IMR-90 (cell line): ENCODE measurements at regions not wholly inside any gene's neighbourhood (a gene's known extent, or its start where the extent isn't known, plus 50 kb on each side); places are given as distances from the start of the nearest gene placed in this dataset.

Experiments
- ATAC-seq: fragments of 200-7000 bp; cut with Tn5 transposase; 2 replicates; pipeline ENCODE4 v1.9.1; 2020; ENCODE audit warnings: low read depth, mild to moderate bottlenecking, moderate library complexity
- BruUV-seq: library from RNA; stranded (reverse); fragments of 400-500 nt; replicated peaks from 2 replicates; lab custom pipeline; 2021; lab: Mats Ljungman, UMichigan
- CTCF ChIA-PET: fragments of 300-600 bp; formaldehyde crosslinking; extraction: SDS; loops from one replicate; lab custom pipeline; 2021; ENCODE audit warnings: antibody characterized with exemption; lab: Yijun Ruan, JAX
- POLR2A ChIA-PET: fragments of 300-600 bp; sonication (Branson Sonifier 250); formaldehyde crosslinking; loops from one replicate; lab custom pipeline; 2022; ENCODE audit warnings: antibody characterized with exemption; ENCODE audit not compliant: unreplicated experiment; lab: Charles Lee
- DNase-seq: peaks from one replicate; pipeline ENCODE4 v3.0.0; 2013
- H2AFZ ChIP-seq: replicated peaks from 2 replicates; pipeline ENCODE3; 2013; ENCODE audit warnings: low read length, mild to moderate bottlenecking; ENCODE audit not compliant: poor library complexity
- H2AK5ac ChIP-seq: 2 replicates; pipeline ENCODE4 v1.6.1; 2013; ENCODE audit warnings: low read depth, low read length, inconsistent platforms
- H2AK9ac ChIP-seq: replicated peaks from 2 replicates; pipeline ENCODE3; 2013; ENCODE audit warnings: mild to moderate bottlenecking, low read depth, low read length, moderate library complexity; ENCODE audit not compliant: poor library complexity
- H2BK120ac ChIP-seq: 2 replicates; pipeline ENCODE4 v1.6.1; 2013; ENCODE audit warnings: low read depth, low read length, inconsistent platforms
- H2BK15ac ChIP-seq: 3 replicates; pipeline ENCODE4 v1.6.1; 2013; ENCODE audit warnings: low read depth, low read length, inconsistent platforms
- H2BK20ac ChIP-seq: 2 replicates; pipeline ENCODE4 v1.6.1; 2013; ENCODE audit warnings: low read depth, mild to moderate bottlenecking, inconsistent platforms, low read length, moderate library complexity
- H2BK5ac ChIP-seq: 2 replicates; pipeline ENCODE4 v1.6.1; 2013; ENCODE audit warnings: mild to moderate bottlenecking, low read depth, low read length, inconsistent platforms; ENCODE audit not compliant: poor library complexity, severe bottlenecking
- H3K14ac ChIP-seq: replicated peaks from 2 replicates; pipeline ENCODE4 v1.6.1; 2013; ENCODE audit warnings: low read depth, low read length, inconsistent platforms
- H3K18ac ChIP-seq: 2 replicates; pipeline ENCODE4 v1.6.1; 2013; ENCODE audit warnings: low read depth, low read length, control low read depth
- H3K23ac ChIP-seq: 2 replicates; pipeline ENCODE4 v1.6.1; 2013; ENCODE audit warnings: low read depth, low read length, inconsistent platforms
- H3K27ac ChIP-seq: 2 replicates; pipeline ENCODE4 v1.5.1; 2013; ENCODE audit warnings: mild to moderate bottlenecking, control low read depth, low read length; ENCODE audit not compliant: insufficient read depth
- H3K27me3 ChIP-seq: 2 replicates; pipeline ENCODE4 v1.6.1; 2013; ENCODE audit warnings: low read length; ENCODE audit not compliant: control insufficient read depth, insufficient read depth
- H3K36me3 ChIP-seq: 2 replicates; pipeline ENCODE4 v1.6.1; 2013; ENCODE audit warnings: low read length, mixed read lengths; ENCODE audit not compliant: control insufficient read depth, insufficient read depth
- H3K4ac ChIP-seq: 2 replicates; pipeline ENCODE4 v1.6.1; 2013; ENCODE audit warnings: low read depth, low read length, inconsistent platforms
- H3K4me1 ChIP-seq: 2 replicates; pipeline ENCODE4 v1.6.1; 2013; ENCODE audit warnings: low read length, mixed read lengths; ENCODE audit not compliant: control insufficient read depth, insufficient read depth
- H3K4me2 ChIP-seq: 2 replicates; pipeline ENCODE4 v1.6.1; 2013; ENCODE audit warnings: low read depth, mild to moderate bottlenecking, control low read depth, low read length, moderate library complexity
- H3K4me3 ChIP-seq: 2 replicates; pipeline ENCODE4 v1.5.1; 2013; ENCODE audit warnings: low read depth, mild to moderate bottlenecking, control low read depth, low read length, moderate library complexity; ENCODE audit not compliant: insufficient read depth
- H3K56ac ChIP-seq: 2 replicates; pipeline ENCODE4 v1.6.1; 2013; ENCODE audit warnings: low read length, inconsistent platforms; ENCODE audit not compliant: insufficient read depth; ENCODE audit errors: extremely low read depth
- H3K79me1 ChIP-seq, 2 experiments: 2 replicates each; pipeline ENCODE4 v1.6.1; 2013; ENCODE audit warnings: low read length in 2 of 2, inconsistent platforms in 1 of 2, low read depth in 1 of 2
- H3K9ac ChIP-seq: 2 replicates; pipeline ENCODE4 v1.6.1; 2013; ENCODE audit warnings: low read depth, low read length, control low read depth
- H3K9me1 ChIP-seq: 2 replicates; pipeline ENCODE4 v1.6.1; 2013; ENCODE audit warnings: low read length, inconsistent platforms; ENCODE audit not compliant: insufficient read depth
- H3K9me3 ChIP-seq: 2 replicates; pipeline ENCODE4 v1.6.1; 2013; ENCODE audit warnings: low read length; ENCODE audit not compliant: control insufficient read depth, insufficient read depth
- H4K20me1 ChIP-seq: 2 replicates; pipeline ENCODE4 v1.6.1; 2013; ENCODE audit warnings: low read length, inconsistent platforms; ENCODE audit not compliant: insufficient read depth
- H4K5ac ChIP-seq: 2 replicates; pipeline ENCODE4 v1.6.1; 2013; ENCODE audit warnings: mild to moderate bottlenecking, low read depth, low read length, control low read depth
- H4K8ac ChIP-seq, 2 experiments: 2 replicates each; pipeline ENCODE4 v1.6.1; 2013; ENCODE audit warnings: low read depth in 2 of 2, low read length in 2 of 2, control low read depth in 1 of 2, inconsistent platforms in 1 of 2
- H4K91ac ChIP-seq: 2 replicates; pipeline ENCODE4 v1.6.1; 2013; ENCODE audit warnings: low read depth, low read length, inconsistent platforms; ENCODE audit not compliant: insufficient read depth
- BHLHE40 ChIP-seq: fragments of 150-350 bp; IDR thresholded peaks from 2 replicates; pipeline ENCODE4 v1.6.1; 2016; ENCODE audit warnings: mild to moderate bottlenecking, low read depth, low read length
- CEBPB ChIP-seq: IDR thresholded peaks from 2 replicates; pipeline ENCODE4 v1.6.1; 2012; ENCODE audit warnings: low read depth, low read length, improper control_type of control experiment
- CHD1 ChIP-seq: IDR thresholded peaks from 2 replicates; pipeline ENCODE4 v1.6.1; 2012; ENCODE audit warnings: low read depth, low read length, improper control_type of control experiment
- FOS ChIP-seq: fragments of 150-350 bp; IDR thresholded peaks from 2 replicates; pipeline ENCODE4 v1.6.1; 2016; ENCODE audit warnings: low read depth, low read length
- MAFK ChIP-seq: IDR thresholded peaks from 2 replicates; pipeline ENCODE4 v1.6.1; 2012; ENCODE audit warnings: low read depth, low read length, improper control_type of control experiment
- MAZ ChIP-seq: IDR thresholded peaks from 2 replicates; pipeline ENCODE4 v1.6.1; 2012; ENCODE audit warnings: low read depth, mild to moderate bottlenecking, low read length, improper control_type of control experiment, moderate library complexity, borderline replicate concordance
- MXI1 ChIP-seq: IDR thresholded peaks from 2 replicates; pipeline ENCODE4 v1.6.1; 2012; ENCODE audit warnings: low read depth, mild to moderate bottlenecking, low read length, moderate library complexity, borderline replicate concordance
- NFE2L2 ChIP-seq: fragments of 150-350 bp; IDR thresholded peaks from 2 replicates; pipeline ENCODE4 v1.6.1; 2016; ENCODE audit warnings: low read depth, mild to moderate bottlenecking, low read length
- POLR2A ChIP-seq: IDR thresholded peaks from 2 replicates; pipeline ENCODE4 v1.6.1; 2012; ENCODE audit warnings: mild to moderate bottlenecking, low read depth, low read length
- RAD21 ChIP-seq: IDR thresholded peaks from 2 replicates; pipeline ENCODE4 v1.6.1; 2012; ENCODE audit warnings: low read length, improper control_type of control experiment
- RCOR1 ChIP-seq: IDR thresholded peaks from 2 replicates; pipeline ENCODE4 v1.6.1; 2012; ENCODE audit warnings: mild to moderate bottlenecking, low read length, improper control_type of control experiment; ENCODE audit not compliant: insufficient replicate concordance
- RFX5 ChIP-seq: IDR thresholded peaks from 2 replicates; pipeline ENCODE4 v1.8.0; 2012; ENCODE audit warnings: low read depth, mild to moderate bottlenecking, low read length, moderate library complexity
- SMC3 ChIP-seq: fragments of 150-350 bp; IDR thresholded peaks from 2 replicates; pipeline ENCODE4 v1.6.1; 2016; ENCODE audit warnings: low read depth, mild to moderate bottlenecking, antibody characterized with exemption, low read length, moderate library complexity
- WGBS, 2 experiments: methylation state at CpG; one replicate each; pipeline versions ENCODE4 v1.1.5 to v1.1.7; 2013; ENCODE audit warnings: missing lambda C conversion rate in 2 of 2; ENCODE audit not compliant: insufficient read length in 1 of 2; ENCODE audit errors: extremely low coverage in 2 of 2; 5-methylcytosine and 5-hydroxymethylcytosine counted together
- dilution Hi-C: fragments of 300-500 bp; cut with HindIII; formaldehyde crosslinking; loops from one replicate; pipeline ENCODE4 v1.14.3; 2018; ENCODE audit warnings: low sequenced_read_pairs; ENCODE audit not compliant: unreplicated experiment
- in situ Hi-C: fragments of 300-500 bp; cut with MboI; formaldehyde crosslinking; loops from 3 replicates; pipeline ENCODE4 v1.14.3; 2019; ENCODE audit warnings: low sequenced_read_pairs, inconsistent platforms, mixed read lengths
- intact Hi-C: fragments of 100-400 bp; cut with micrococcal nuclease; formaldehyde crosslinking; loops from 2 replicates; pipeline ENCODE4 v1.10.0; 2022
- TF ChIP-seq, protein P1 (sequence below): conservative IDR thresholded peaks from 2 replicates; pipeline ENCODE4 v1.5.1; 2012; ENCODE audit warnings: mild to moderate bottlenecking, low read depth, low read length, improper control_type of control experiment
- TF ChIP-seq, protein P2 (sequence below): fragments of 150-350 bp; IDR thresholded peaks from 2 replicates; pipeline ENCODE4 v1.6.1; 2016; ENCODE audit warnings: low read depth, mild to moderate bottlenecking, low read length, moderate library complexity, borderline replicate concordance
- TF ChIP-seq, protein P3 (sequence below): fragments of 150-350 bp; IDR thresholded peaks from 2 replicates; pipeline ENCODE4 v1.6.1; 2017; ENCODE audit warnings: mild to moderate bottlenecking, antibody characterized with exemption, low read length, low read depth

DNA sequence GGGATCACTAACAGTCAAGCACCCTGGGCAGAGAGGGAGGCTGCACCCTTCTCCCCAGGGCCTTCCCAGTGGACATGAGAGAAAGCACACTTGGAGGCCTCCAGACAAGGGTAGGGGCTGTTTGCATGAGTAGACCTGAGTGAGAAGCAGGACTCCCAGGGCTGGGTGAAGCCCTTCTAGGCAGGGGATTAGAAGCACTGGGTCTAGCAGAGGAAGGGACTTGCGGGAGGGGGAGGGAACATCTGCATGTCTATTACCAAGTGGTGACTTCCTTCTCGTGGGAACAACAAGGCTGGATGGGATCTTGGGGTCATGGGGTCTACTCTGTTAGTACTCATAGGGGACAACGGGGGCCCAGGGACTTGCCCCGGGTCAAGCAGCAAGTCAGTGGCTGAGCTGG, 67.8 kb downstream of the EMX2 start:
- in situ Hi-C loops, result no loop called here
- Histone ChIP-seq H2AK9ac (no peak overlapping the region), H3K27ac (no peak overlapping the region)

More for the DNA sequence above, 67.8 kb downstream of the EMX2 start:
- no peak overlapping the region for H3K23ac ChIP-seq
- DNase-seq (no peak), ATAC-seq (no peak)
- H3K36me3 ChIP-seq, result no peaks in the 10 kb centered on the region
- no peak overlapping the region for H3K9ac ChIP-seq
- H2AFZ ChIP-seq, result no peak overlapping the region
- no peak overlapping the region for H2AK5ac ChIP-seq
- H3K9me1 ChIP-seq, result no peaks in the 10 kb centered on the region
- ChIA-PET POLR2A (no interaction called here), CTCF (no interaction called here)
- no peak overlapping the region for H4K5ac ChIP-seq
- no peaks in the 10 kb centered on the region for H3K79me1 ChIP-seq
- peaks cover 19% of the 10 kb centered on the region for H3K9me3 ChIP-seq
- dilution Hi-C loops, result no loop called here
- no peaks in the 10 kb centered on the region for H3K27me3 ChIP-seq
- H3K18ac ChIP-seq, result no peak overlapping the region
- no peak overlapping the region for H3K4me3 ChIP-seq
- H2BK20ac ChIP-seq, result no peak overlapping the region
- WGBS, 2 experiments, result 23% methylated on average over 3 of the region's 4 CpGs; no CpG with 5 or more reads in 1 of the 2 experiments
- no peak overlapping the region for H3K56ac ChIP-seq
- no peak for TF ChIP-seq POLR2A
- no peak for TF ChIP-seq RAD21
- TF ChIP-seq CHD1, result no peak
- TF ChIP-seq BHLHE40, result no peak
- TF ChIP-seq RFX5, result no peak
- TF ChIP-seq MXI1, result no peak
- no peak for TF ChIP-seq MAZ
- TF ChIP-seq CEBPB, result no peak
- TF ChIP-seq MAFK, result no peak
- TF ChIP-seq NFE2L2, result no peak
- no peak for TF ChIP-seq RCOR1
- no peak for TF ChIP-seq SMC3
- no peak for TF ChIP-seq FOS
- TF ChIP-seq, protein P1, sequence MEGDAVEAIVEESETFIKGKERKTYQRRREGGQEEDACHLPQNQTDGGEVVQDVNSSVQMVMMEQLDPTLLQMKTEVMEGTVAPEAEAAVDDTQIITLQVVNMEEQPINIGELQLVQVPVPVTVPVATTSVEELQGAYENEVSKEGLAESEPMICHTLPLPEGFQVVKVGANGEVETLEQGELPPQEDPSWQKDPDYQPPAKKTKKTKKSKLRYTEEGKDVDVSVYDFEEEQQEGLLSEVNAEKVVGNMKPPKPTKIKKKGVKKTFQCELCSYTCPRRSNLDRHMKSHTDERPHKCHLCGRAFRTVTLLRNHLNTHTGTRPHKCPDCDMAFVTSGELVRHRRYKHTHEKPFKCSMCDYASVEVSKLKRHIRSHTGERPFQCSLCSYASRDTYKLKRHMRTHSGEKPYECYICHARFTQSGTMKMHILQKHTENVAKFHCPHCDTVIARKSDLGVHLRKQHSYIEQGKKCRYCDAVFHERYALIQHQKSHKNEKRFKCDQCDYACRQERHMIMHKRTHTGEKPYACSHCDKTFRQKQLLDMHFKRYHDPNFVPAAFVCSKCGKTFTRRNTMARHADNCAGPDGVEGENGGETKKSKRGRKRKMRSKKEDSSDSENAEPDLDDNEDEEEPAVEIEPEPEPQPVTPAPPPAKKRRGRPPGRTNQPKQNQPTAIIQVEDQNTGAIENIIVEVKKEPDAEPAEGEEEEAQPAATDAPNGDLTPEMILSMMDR, result no peak
- TF ChIP-seq, protein P2, sequence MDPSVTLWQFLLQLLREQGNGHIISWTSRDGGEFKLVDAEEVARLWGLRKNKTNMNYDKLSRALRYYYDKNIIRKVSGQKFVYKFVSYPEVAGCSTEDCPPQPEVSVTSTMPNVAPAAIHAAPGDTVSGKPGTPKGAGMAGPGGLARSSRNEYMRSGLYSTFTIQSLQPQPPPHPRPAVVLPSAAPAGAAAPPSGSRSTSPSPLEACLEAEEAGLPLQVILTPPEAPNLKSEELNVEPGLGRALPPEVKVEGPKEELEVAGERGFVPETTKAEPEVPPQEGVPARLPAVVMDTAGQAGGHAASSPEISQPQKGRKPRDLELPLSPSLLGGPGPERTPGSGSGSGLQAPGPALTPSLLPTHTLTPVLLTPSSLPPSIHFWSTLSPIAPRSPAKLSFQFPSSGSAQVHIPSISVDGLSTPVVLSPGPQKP, result no peak
- TF ChIP-seq, protein P3, sequence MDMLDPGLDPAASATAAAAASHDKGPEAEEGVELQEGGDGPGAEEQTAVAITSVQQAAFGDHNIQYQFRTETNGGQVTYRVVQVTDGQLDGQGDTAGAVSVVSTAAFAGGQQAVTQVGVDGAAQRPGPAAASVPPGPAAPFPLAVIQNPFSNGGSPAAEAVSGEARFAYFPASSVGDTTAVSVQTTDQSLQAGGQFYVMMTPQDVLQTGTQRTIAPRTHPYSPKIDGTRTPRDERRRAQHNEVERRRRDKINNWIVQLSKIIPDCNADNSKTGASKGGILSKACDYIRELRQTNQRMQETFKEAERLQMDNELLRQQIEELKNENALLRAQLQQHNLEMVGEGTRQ, result no peak
- no peak overlapping the region for H2BK15ac ChIP-seq
- no peak overlapping the region for H4K91ac ChIP-seq
- no peak overlapping the region for H3K4ac ChIP-seq
- no peak overlapping the region for H4K8ac ChIP-seq
- no peak overlapping the region for H3K4me2 ChIP-seq
- H2BK5ac ChIP-seq, result no peak overlapping the region
- intact Hi-C loops, result no loop called here
- no peak overlapping the region for H2BK120ac ChIP-seq
- H3K4me1 ChIP-seq, result no peaks in the 10 kb centered on the region
- no peaks in the 10 kb centered on the region for H4K20me1 ChIP-seq
- no TSS peak for BruUV-seq
- H3K14ac ChIP-seq, result no peak overlapping the region
